SK-N-SH treated with all-trans-retinoic acid at 6 μM for 48 hours (cell line): ENCODE measurements at regions not wholly inside any gene's neighbourhood (a gene's known extent, or its start where the extent isn't known, plus 50 kb on each side); places are given as distances from the start of the nearest gene placed in this dataset.

Experiments used
- ARNTL ChIP-seq: fragments of 450-650 bp; formaldehyde crosslinking; IDR thresholded peaks from 2 replicates; pipeline ENCODE4 v1.5.0; 2020; ENCODE audit warnings: low read depth, mild to moderate bottlenecking, moderate library complexity, borderline replicate concordance
- BACH2 ChIP-seq: fragments of 250-450 bp; sonication (Bioruptor Pico); IDR thresholded peaks from 2 replicates; pipeline ENCODE4 v1.9.0; 2021; ENCODE audit warnings: mild to moderate bottlenecking, borderline replicate concordance
- CREB5 ChIP-seq: fragments of 250-450 bp; sonication (Bioruptor Pico); IDR thresholded peaks from 2 replicates; pipeline ENCODE4 v1.5.1; 2020; ENCODE audit warnings: low read depth, mild to moderate bottlenecking, moderate library complexity
- CSRNP3 ChIP-seq: fragments of 250-450 bp; sonication (Bioruptor Pico); IDR thresholded peaks from 2 replicates; pipeline ENCODE4 v1.5.1; 2021; ENCODE audit warnings: mild to moderate bottlenecking, moderate library complexity
- OSR1 ChIP-seq: fragments of 250-450 bp; sonication (Bioruptor Pico); IDR thresholded peaks from 2 replicates; pipeline ENCODE4 v1.8.0; 2022; ENCODE audit warnings: moderate library complexity, mild to moderate bottlenecking, inconsistent platforms
- PATZ1 ChIP-seq: fragments of 250-450 bp; sonication (Bioruptor Pico); IDR thresholded peaks from 2 replicates; pipeline ENCODE4 v1.8.0; 2020; ENCODE audit warnings: mild to moderate bottlenecking, moderate library complexity, borderline replicate concordance
- RARB ChIP-seq: fragments of 250-450 bp; sonication (Bioruptor Pico); IDR thresholded peaks from 2 replicates; pipeline ENCODE4 v1.8.0; 2021; ENCODE audit warnings: mild to moderate bottlenecking, moderate library complexity
- SNAI2 ChIP-seq: fragments of 250-450 bp; sonication (Bioruptor Pico); IDR thresholded peaks from 2 replicates; pipeline ENCODE4 v1.5.0; 2020; ENCODE audit warnings: mild to moderate bottlenecking, moderate library complexity
- TCF4 ChIP-seq: fragments of 250-450 bp; sonication (Bioruptor Pico); IDR thresholded peaks from 2 replicates; pipeline ENCODE4 v1.8.0; 2021; ENCODE audit warnings: mild to moderate bottlenecking, moderate library complexity, borderline replicate concordance
- TOX ChIP-seq: fragments of 250-450 bp; sonication (Bioruptor Pico); IDR thresholded peaks from 2 replicates; pipeline ENCODE4 v1.8.0; 2021; ENCODE audit warnings: mild to moderate bottlenecking, moderate library complexity, borderline replicate concordance
- ZFP3 ChIP-seq: fragments of 250-450 bp; sonication (Bioruptor Pico); IDR thresholded peaks from 2 replicates; pipeline ENCODE4 v1.5.0; 2020; ENCODE audit warnings: mild to moderate bottlenecking, moderate library complexity
- ZNF565 ChIP-seq: fragments of 450-650 bp; formaldehyde crosslinking; conservative IDR thresholded peaks from 2 replicates; pipeline ENCODE4 v1.5.0; 2020; ENCODE audit warnings: low read depth, mild to moderate bottlenecking, moderate library complexity
- ZNF70 ChIP-seq: fragments of 450-650 bp; formaldehyde crosslinking; IDR thresholded peaks from 2 replicates; pipeline ENCODE4 v1.5.0; 2020; ENCODE audit warnings: mild to moderate bottlenecking, moderate library complexity
- ZNF8 ChIP-seq: fragments of 450-650 bp; formaldehyde crosslinking; IDR thresholded peaks from 2 replicates; pipeline ENCODE4 v1.5.0; 2020; ENCODE audit warnings: mild to moderate bottlenecking, moderate library complexity

GRCh38 chr9:102534031-102534430 lies 461.1 kb upstream of the CYLC2 start:
- TF ChIP-seq OSR1 (CRISPR knock-in tag) (no peak), PATZ1 (CRISPR knock-in tag) (no peak), CREB5 (CRISPR knock-in tag) (no peak), RARB (no peak), TOX (CRISPR knock-in tag) (no peak), BACH2 (CRISPR knock-in tag) (no peak), ARNTL (CRISPR knock-in tag) (no peak), SNAI2 (CRISPR knock-in tag) (no peak), CSRNP3 (CRISPR knock-in tag) (no peak), ZNF8 (no peak), ZNF565 (CRISPR knock-in tag) (no peak), ZFP3 (CRISPR knock-in tag) (no peak), TCF4 (no peak), ZNF70 (no peak)
